8988T (cell line): ENCODE measurements at regions not wholly inside any gene's neighbourhood (a gene's known extent, or its start where the extent isn't known, plus 50 kb on each side); places are given as distances from the start of the nearest gene placed in this dataset.

ENCODE experiments used
- DNase-seq: peaks from one replicate; pipeline ENCODE4 v3.0.0; 2011

DNA sequence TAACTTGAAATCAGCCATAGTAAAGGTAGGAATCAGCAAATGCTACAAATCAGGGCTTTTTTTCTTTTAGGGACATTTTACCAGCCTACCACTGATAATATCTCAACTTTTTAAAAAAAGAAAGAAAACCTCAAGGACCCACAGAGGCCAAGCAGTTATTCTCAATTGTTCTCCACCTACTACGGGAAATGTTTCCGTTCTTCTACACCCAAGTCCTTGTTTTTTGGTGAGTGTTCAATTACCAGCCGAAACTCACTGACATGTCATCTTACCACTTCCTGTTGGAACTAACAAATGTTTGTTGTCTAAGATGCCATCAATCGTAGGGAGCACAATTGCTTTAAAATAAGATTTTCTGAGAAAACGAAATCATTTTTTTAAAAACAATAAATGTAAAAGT, 50.2 kb upstream of the CDK1 start:
- no peak for DNase-seq

DNA sequence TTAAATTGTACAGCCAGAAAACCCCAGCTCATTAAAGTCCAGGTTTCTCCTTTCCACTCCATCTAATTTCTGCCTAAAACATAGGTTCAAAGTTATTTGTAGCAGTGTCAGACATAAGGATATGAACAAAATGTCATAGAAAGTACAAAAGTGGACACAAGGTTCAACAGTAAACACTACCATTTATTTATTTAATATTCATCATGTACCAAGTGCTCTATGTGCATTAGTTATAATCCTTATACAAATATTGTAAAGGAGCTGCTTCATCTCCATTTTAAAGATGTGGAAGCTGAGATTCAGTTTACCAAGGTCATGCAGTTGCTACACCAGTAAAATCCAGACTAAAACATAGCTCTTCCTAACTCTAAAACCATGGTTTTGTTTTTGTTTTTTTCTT, 52.0 kb upstream of the CDK1 start:
- no peak for DNase-seq

DNA sequence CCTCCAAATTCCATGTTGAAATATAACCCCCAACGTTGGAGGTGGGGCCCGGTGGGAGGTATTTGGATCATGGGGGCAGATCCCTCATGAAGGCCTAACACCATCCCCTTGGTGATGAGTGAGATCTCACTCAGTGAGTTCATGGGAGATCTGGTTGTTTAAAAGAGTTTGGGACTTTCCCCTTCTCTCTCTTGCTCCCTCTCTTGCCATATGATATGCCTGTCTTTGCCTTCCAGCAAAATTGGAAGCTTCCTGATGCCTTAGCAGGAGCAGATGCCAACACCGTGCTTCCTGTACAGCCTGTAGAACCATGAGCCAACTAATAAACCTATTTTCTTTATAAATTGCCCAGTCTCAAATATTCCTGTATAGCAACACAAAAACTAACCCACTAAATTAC, 55.7 kb upstream of the CDK1 start:
- no peak for DNase-seq

DNA sequence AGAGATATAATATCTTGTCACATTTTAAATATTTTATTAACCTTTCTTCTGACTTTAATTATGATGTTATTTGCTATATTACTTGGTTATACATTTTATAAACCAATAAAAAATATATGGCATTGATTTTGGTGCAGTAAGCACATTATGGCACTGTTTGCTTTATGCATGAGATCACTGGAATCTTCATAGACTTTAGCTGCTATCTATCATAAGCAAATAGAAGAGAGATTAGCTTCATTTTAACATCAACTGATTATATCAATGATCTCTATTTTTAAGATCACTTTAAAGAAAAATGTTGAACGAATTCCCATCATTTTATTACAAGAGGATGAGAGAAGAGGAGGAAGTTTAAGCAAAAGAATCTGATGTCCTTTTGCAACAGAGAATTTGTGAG, 58.6 kb upstream of the CDK1 start:
- no peak for DNase-seq

DNA sequence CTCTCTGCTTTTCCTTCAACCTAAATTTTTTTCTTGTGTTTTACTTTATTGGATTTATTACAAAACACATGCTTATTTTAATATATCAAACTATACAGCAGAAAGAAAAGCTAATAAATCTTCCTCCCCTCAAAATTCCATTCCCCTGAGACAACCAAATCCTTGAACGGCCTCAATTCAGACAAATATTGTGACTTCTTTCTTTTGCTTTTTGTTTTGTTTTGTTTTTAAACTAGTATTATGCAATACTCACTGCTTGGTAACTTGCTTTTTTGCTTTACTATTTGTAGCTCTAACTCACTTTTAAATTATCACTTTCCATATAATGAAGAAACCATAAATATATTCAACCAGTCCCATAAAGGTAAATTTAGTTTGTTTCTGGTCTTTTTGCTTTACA, 59.4 kb upstream of the CDK1 start:
- no peak for DNase-seq

DNA sequence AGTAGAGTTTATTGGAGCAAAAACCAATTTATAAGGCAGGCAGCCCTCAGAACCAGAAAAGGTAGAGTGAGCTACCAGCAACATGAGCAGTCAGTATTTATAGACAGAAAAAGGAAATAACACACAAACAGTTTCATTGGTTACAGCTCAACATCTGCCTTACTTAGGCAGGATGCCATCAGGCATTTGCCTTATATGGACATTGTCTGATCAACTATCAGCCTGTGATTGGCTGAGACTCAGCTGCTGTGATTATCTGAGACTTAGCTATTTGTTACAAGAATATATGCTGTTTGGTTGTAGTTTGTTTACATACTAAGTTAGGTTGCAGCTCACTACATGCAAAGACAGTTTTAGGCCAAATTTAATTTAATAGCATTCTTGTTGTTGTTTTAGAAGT, 60.4 kb upstream of the CDK1 start:
- DNase-seq = no peak

DNA sequence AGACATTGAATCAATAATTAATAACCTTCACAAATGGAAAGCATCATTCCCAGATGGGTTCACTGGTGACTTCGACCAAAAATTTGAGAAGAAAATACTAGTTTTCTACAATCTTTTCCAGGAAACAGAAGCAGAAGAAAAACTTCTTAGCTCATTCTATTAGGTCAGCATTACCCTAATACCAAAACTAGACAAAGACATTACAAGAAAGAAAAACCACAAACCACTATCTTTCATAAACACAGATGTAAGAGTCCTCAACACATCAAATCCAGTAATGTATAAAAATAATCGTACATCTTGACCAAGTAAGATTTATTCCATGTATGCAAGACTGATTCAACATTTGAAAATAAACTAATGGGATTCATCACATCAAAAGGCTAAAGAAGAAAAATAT, 64.0 kb upstream of the CDK1 start:
- DNase-seq = no peak

DNA sequence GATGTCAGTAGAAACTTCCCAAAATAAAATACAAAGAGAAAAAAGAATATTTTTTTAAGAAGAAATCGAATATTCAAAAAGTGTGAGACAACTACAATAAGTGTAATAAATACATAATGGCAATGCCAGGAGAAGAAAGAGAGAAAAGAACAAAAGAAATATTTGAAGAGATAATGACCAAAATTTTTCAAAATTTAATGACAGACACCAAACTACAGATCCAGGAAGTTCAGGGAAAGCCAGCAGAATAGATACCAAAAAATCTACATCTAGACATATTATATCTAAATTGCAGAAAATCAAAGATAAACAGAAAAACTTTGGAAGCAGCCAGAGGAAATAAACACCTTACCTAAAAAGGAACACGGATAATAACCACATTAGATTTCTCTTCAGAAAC, 66.8 kb upstream of the CDK1 start:
- no peak for DNase-seq

DNA sequence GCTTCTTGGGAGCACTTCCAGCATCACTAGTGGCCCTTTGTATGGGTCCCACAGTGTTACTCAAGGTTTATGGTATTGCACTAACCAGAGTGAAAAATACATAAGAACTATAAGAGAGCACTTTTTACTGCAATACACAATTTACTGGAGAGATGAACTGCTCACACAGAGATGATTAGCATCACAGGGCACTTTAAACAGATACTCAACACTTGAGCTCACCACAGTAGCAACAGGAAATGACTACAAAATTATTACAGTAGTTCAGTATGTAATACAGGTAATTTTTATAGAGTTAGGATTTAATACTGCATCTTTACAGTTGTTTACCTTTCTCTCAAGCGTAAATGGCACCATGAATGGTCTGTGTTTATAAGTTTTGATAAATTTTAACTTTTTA, 68.2 kb upstream of the CDK1 start:
- no peak for DNase-seq

DNA sequence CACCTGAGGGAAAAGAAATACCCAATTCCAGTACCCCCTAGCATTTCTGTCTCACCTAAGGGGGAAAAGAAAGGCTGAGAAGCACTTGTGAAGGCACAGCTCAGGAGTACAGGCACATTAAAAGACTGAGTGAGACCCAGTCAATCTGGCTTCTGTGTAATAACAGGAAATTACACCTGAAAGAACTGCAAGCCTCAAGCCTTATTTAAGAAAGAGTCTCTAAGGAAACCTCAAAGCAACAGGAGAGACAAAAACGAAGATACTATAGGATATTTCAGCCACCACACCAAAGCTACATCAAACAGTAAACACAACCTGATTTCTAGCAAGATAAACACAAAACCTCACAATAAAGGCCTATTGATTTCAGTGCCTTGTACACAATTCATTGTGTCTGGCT, 69.6 kb upstream of the CDK1 start:
- no peak for DNase-seq

DNA sequence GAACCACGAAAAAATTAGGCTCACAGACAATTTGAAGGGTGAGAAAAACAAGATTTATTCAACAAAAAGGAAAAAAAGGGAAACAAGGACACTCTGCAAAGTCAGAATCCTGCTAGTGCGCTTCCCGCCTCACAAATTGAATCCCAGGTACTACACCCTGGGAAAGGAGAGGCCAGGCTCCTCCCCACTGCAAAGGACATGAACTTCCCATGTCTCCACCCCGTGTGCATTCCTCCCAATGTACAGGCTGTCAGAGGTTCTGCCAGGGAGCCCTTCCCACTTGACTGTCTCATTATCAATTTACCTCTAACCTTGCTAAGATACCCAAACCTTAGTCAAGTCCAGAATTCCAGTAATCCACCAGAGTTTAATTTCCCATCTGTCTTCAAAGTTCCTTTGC, 70.4 kb upstream of the CDK1 start:
- DNase-seq = no peak

DNA sequence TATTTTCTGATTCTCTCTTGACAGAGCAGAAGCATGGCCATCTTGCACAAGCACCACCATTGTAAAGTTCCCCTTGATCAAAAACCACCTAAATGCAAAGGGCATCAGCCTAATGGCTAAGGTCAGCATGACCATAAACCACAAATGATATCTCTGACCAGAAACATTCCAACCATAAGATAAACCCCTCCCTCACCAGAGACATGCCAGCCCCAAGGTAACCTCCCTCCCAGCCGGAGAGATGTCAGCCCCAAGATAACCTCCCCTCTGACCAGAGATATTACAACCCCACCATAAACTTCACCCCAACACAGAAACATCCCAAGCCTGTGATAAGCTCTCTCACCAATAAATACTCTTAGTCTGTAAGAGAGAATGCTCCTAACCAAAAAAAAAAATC, 72.1 kb upstream of the CDK1 start:
- DNase-seq = no peak

DNA sequence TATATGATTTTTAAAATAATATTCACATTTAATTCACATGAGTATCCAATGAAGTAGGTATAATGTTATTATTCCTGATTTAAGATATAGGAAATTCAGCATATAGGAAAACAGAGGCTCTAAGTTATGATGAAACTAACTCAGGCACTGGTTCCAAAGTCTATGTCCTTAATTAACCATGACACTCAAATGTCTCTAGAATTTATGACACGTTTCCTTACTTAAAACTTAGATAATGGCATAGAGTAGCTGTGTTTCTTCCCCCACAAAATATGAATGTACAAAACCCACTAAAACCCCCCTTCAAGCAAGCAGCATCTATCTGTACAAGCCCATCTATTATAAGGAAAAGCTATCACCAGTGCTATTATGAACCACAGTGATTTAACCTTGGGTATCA, 72.9 kb upstream of the CDK1 start:
- no peak for DNase-seq

DNA sequence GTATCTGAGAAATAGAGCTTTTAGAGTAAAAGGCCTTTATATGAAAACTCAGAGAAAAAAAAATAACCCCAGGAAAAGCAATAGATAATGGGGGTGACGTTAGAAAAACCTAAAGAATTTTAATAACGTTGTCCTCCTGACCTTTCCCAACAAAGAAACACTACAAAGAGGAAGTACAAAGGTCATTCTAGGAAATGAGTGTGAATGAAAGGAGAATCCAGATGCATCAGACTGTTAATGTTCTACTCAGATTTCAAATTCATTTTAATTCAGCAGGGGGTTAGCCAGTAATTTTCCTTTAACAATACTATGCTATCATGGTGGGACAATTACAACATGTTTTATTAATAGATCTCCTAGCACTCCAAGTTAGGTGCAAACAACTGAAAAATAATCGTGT, 73.8 kb upstream of the CDK1 start:
- DNase-seq = no peak

DNA sequence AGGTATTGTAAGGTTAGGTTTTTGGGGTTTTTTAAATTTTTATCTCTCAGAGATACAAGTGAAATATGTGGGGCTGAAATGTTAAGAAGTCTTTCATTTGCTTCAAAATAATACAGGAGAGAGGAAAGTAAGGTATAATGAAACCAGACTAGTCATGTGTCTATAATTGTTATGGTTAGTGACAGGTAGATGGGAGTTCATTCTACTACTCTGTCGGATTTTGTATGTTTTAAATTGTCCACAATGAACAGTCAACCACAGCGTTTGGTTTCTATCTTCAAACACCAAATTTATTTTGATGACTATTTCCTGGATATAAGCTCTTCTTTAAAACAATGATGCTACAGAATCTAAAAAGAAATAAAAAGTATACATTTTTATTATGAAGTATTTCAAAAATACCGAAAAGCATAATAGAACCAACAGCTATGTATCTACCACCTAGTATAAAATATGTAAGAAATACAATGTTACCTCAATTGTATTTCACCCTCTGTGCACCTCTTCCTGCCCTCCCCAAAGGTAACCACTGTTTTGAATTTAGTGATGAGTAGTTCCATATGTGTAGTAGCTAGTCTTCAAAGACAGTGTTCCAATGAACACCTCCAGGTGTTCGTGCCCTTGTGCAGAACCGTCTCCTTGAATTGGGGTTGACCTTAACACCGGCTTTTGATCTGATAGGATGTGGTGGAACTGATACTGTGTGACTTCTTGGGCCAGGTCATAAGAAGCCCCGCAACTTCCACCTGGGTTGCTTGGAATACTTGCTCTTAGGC, 74.8 kb upstream of the CDK1 start:
- no peak for DNase-seq

DNA sequence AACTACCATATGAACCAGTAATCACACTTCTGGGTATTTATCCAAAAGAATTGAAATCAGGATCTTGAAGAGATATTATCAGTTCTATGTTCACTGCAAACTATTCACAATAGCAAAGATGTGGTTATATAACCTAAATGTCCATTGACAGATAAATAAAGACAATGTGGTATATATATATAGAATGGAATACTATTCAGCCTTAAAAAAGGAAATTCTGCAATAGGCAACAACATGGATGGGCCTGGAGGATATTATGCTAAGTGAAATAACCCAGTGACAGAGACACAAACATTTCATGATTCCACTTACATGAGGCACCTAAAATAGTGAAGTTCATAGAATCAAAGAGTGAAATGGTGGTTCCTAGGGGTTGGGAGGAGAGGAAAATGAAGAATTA, 90.6 kb upstream of the CDK1 start:
- DNase-seq = no peak

DNA sequence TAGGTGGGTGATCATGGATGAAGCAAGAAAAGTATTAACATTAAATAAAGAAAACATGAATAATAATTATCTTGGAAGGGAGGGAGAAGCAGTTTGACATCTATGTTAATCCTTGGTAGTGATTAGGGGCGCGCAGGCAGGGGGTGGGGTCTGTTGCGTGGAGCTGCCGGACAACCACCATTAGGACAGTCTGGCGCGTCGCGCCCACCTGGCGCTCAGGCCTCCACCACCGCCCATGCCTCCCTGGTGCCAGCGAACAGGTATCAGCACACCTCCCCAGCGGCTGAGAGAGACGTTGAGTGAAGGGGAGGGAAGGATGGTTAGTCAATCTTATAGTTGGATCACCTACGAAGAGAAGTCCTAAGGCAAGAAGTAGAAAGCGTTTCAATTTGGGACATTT, 94.2 kb upstream of the CDK1 start:
- DNase-seq = no peak

DNA sequence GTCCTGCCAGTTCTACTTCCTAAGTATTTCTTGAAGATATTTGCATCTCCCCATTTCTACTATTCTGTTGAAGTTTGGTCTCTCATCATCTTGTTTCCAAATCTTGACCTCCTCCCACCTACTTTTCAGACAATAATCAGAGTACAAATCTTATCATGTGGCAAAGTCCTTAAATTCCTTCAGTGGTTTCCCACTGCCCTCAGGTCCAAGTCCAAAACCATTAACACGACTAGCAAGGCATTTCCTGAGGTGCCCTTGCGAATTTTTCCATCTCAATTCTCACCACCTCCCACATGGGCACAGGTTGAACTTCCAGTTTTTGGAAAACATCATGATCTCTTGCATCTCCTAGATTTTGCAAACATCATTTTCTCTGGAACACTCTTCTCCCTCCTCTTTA, 97.2 kb upstream of the CDK1 start:
- no peak for DNase-seq

DNA sequence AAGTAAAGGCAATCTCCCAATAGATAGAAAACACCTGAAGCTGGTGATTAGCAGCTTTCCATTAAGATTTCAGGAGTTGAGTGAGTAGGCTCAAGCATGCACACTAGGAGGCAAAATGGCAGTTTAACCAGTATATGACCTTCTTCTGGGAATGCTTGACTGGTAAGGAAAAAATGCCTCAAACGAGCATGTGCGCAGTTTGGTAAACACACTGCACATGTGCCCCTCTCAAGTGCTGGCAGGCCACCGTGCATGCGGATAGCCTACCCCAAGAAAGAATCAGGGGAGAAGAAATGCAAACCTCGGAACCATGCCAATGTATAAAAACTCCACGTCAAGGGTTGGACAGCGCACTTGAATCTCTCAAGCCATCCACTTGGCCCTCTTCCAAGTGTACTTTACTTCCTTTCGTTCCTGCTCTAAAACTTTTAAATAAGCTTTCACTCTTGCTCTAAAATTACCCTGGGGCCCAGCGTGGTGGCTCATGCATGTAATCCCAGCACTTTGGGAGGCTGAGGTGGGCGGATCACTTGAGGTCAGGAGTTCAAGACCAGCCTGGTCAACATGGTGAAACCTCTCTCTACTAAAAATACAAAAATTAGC, 98.8 kb upstream of the CDK1 start:
- no peak for DNase-seq

DNA sequence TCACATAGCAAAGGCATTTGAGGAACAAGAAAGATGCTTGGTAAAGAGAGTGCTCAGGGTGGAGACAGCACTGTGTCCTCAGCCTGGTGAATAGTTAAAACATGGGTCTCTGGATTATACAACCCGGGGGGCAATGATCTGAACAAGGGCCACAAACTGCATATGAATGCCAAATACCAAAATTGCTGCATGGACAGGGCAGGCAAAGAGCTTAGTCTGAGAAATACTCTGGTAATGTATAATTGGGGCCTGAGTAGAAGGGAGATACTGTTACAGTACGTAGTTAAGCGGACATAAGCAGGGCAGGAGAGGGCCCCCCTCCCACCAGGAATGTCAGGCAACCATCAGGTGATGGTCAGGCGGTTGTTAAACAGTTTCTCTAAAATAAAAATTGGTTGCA, 99.3 kb upstream of the CDK1 start:
- no peak for DNase-seq

DNA sequence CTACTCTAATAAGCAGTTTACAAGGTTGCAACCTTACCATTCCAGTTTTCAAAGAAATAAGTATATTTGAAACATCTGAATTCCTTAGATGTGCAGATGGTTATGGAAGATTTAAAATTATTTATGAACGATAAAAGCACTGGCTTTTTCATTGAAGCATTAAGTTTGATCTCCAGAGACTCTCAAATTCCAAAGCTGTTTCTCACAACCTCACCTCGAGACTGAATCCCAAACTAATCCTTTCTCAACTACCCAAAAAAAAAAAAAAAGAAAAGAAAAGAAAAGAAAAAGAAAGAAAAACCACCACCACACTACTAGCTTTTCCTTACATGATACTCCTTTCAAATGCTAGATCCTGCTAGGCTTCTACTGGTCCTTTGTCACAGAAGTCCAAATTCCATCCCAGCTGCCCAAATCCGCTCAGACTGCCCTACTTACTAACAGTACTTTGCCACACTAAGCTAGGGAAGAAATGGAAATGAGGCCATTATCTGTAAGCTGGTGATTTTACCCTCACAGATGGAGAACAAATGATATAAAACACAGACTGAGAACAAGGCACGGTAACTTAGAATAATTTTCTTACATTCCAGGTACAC, 100.6 kb upstream of the CDK1 start:
- no peak for DNase-seq

DNA sequence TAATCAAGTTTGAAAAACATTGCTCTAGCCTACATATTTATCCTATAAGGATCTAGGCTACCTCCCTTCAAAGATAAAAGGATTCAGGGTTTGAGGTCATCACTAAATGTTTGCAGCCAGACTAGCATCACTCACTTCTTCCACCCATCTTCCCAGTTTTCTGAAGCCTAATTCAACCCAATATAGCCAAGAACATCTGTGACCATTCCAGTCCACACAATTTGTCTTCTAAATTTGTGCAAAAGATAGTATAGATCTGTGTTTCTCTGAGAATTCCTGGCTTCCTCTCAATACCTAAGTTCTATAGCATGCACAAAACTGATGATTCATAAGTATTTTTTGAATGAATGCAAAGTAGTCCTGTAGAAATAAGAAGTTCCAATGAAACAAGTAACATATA, 103.0 kb upstream of the CDK1 start:
- DNase-seq = no peak

DNA sequence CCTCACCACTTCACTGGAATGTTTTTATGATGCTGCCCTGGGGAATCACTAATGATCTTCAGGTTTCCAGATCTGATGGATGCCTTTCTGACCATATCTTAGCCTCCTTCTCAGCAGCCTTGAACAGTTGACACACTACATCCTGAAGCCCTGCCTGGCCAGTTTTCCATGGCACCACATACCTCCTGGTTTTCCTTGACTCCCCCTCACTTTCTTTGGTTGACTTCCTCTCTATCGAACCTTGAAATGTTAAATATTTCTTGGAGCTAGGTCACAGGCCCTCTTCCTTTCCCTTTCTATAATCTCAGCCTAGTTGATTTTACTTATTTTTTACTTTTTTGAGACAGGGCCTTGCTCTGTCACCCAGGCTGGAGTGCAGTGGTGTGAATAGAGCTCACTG, 108.8 kb upstream of the CDK1 start:
- no peak for DNase-seq

DNA sequence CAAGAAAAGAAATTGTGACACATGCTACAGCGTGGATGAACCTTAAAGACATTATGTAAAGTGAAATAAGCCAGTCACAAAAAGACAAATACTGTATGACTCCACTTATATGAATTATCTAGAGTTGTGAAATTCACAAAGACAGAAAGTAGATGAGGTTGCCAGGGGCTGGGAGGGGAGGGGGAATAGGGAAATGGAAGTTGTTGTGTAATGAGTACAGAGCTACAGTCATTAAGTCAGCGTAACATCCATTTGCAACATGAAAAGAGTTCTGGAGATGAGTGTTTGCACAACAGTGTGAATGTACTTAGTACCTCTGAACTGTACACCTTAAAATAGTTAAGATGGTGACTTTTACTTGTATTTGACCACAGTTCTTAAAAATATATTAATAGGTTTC, 112.1 kb upstream of the CDK1 start:
- no peak for DNase-seq

DNA sequence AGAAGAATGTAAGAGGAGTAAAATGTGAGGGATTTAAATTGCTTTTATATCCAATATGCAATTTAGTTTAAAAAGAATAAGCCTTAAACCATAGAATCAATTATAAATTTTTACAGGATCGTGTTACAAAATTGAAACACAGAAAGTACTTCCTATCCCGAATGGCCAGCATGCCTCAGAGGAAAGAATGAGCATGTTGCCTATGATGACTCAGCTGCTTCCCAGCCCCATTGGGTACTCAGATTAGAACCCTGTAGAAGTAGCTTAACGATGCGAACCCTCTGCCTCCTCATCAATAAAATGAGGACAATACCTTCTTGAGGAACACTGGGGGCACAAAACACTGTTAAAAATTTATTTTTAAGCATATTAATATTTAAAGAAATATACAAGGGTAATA, 113.4 kb upstream of the CDK1 start:
- DNase-seq = no peak
